ENCODE measurements at regions not wholly inside any gene's neighbourhood (a gene's known extent, or its start where the extent isn't known, plus 50 kb on each side); places are given as distances from the start of the nearest gene placed in this dataset.

- peaks cover 4 to 39% (median 9%) of the 10 kb centered on the region in 3 donors for H3K4me1 ChIP-seq
- TF ChIP-seq CTCF (IDR thresholded peaks at IDR 0.05) (no peak), POLR2A (IDR thresholded peaks at IDR 0.05) (no peak)
- no peak overlapping the region for H3K4me3 ChIP-seq
- no peaks in the 10 kb centered on the region for H3K36me3 ChIP-seq
- no peak for DNase-seq
- H3K27me3 ChIP-seq: no peaks in the 10 kb centered on the region
- peak overlapping the region in 3 of 4 donors; percentile 29 to 69 (median 47) for H3K27ac ChIP-seq
- whole genome bisulfite sequencing, 2 donors: 28 to 37% methylated on average over 8 of the region's 8 CpGs
- intact Hi-C loops (cut with DNase I): no loop called here
- no peaks in the 10 kb centered on the region for H3K9me3 ChIP-seq
These were observed 250.4 kb upstream of the JADE1 start for GRCh38 chr4:128558896-128559679.

- no peaks in the 10 kb centered on the region for H3K27me3 ChIP-seq
These were observed 252.7 kb upstream of the JADE1 start for GRCh38 chr4:128556756-128557155.

GRCh38 chr4:128553686-128554515 lies 255.6 kb upstream of the JADE1 start:
- DNase-seq: no peak
- Histone ChIP-seq H3K27me3 (no peaks in the 10 kb centered on the region), H3K27ac (peak overlapping the region; percentile 79 to 92 (median 88)), H3K4me3 (peak overlapping the region; percentile 50 to 80 (median 60)), H3K4me1 (peaks cover 8 to 45% (median 13%) of the 10 kb centered on the region in 3 donors), H3K9me3 (no peaks in the 10 kb centered on the region), H3K36me3 (no peaks in the 10 kb centered on the region)
- WGBS, 2 donors: 17 to 27% methylated on average over 5 of the region's 5 CpGs
- intact Hi-C loops (cut with DNase I): no loop called here
- no peak for TF ChIP-seq POLR2A (IDR thresholded peaks at IDR 0.05)
- TF ChIP-seq CTCF (IDR thresholded peaks at IDR 0.05): no peak

More at GRCh38 chr4:128556756-128557155, 252.7 kb upstream of the JADE1 start:
- H3K4me1 ChIP-seq: peaks cover 8 to 55% (median 19%) of the 10 kb centered on the region in 3 donors
- TF ChIP-seq CTCF (IDR thresholded peaks at IDR 0.05) (no peak), POLR2A (IDR thresholded peaks at IDR 0.05) (no peak)
- DNase-seq: no peak
- H3K27ac ChIP-seq: no peak overlapping the region
- no peaks in the 10 kb centered on the region for H3K36me3 ChIP-seq
- 53 to 57% methylated on average over 3 of the region's 3 CpGs for WGBS, 2 donors
- intact Hi-C loops (cut with DNase I): no loop called here
- H3K9me3 ChIP-seq: no peaks in the 10 kb centered on the region
- no peak overlapping the region for H3K4me3 ChIP-seq

- intact Hi-C loops (cut with DNase I): no loop called here
- H3K36me3 ChIP-seq: no peaks in the 10 kb centered on the region
- peaks cover 8 to 40% (median 13%) of the 10 kb centered on the region in 3 donors for H3K4me1 ChIP-seq
- no peaks in the 10 kb centered on the region for H3K9me3 ChIP-seq
- peak overlapping the region in 3 of 4 donors; percentile 84 to 92 (median 91) for H3K27ac ChIP-seq
- no peaks in the 10 kb centered on the region for H3K27me3 ChIP-seq
- no peak for DNase-seq
- H3K4me3 ChIP-seq: peak overlapping the region; percentile 50 to 80 (median 60)
- TF ChIP-seq POLR2A (IDR thresholded peaks at IDR 0.05) (no peak), CTCF (IDR thresholded peaks at IDR 0.05) (no peak)
- 61 to 68% methylated on average over 4 of the region's 4 CpGs for WGBS, 2 donors
These were observed 257.0 kb upstream of the JADE1 start for GRCh38 chr4:128552586-128552907.

- no peak for DNase-seq
- no peaks in the 10 kb centered on the region for H3K36me3 ChIP-seq
- TF ChIP-seq POLR2A (IDR thresholded peaks at IDR 0.05) (no peak), CTCF (IDR thresholded peaks at IDR 0.05) (no peak)
- H3K9me3 ChIP-seq: no peaks in the 10 kb centered on the region
- no peaks in the 10 kb centered on the region for H3K27me3 ChIP-seq
- WGBS, 2 donors: 94 to 98% methylated on average over 4 of the region's 4 CpGs
- no peak overlapping the region for H3K4me3 ChIP-seq
- intact Hi-C loops (cut with DNase I): no loop called here
- H3K27ac ChIP-seq: no peak overlapping the region
- H3K4me1 ChIP-seq: peaks cover 8 to 27% (median 13%) of the 10 kb centered on the region in 3 donors
These were observed 258.2 kb upstream of the JADE1 start for GRCh38 chr4:128551280-128551679.

Data from esophagus squamous epithelium (tissue), 5 donors.